ENCODE measurements at regions not wholly inside any gene's neighbourhood (a gene's known extent, or its start where the extent isn't known, plus 50 kb on each side); places are given as distances from the start of the nearest gene placed in this dataset.

DNA sequence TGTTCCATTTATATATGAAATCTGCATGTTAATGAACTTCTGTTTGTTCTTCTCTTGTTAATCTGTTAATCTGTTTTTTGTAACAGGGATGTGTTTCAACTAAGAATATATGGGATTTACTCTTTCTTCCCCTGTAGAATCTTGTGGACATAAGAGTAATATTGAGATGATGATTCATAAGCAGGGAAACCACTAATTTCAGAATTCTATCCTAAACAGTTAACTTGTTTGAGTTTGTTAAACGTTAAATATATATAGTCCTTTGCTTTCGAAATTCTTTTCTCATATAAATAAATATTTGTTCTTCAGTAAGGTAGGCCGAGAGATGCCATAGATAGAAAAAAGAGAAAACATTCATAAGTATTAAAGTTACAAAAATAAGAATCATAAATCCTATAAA, 1052.2 kb upstream of the SPRY2 start:
- TF ChIP-seq, protein P1, sequence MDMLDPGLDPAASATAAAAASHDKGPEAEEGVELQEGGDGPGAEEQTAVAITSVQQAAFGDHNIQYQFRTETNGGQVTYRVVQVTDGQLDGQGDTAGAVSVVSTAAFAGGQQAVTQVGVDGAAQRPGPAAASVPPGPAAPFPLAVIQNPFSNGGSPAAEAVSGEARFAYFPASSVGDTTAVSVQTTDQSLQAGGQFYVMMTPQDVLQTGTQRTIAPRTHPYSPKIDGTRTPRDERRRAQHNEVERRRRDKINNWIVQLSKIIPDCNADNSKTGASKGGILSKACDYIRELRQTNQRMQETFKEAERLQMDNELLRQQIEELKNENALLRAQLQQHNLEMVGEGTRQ (IDR thresholded peaks at IDR 0.05) = no peak
- no peak for TF ChIP-seq RARB (CRISPR knock-in tag; IDR thresholded peaks at IDR 0.05)
- no peak for TF ChIP-seq FOSB (CRISPR knock-in tag; IDR thresholded peaks at IDR 0.05)
- TF ChIP-seq NR3C1 (IDR thresholded peaks at IDR 0.05) = no peak
- TF ChIP-seq SMC3 (IDR thresholded peaks at IDR 0.05) = no peak
- TF ChIP-seq HDAC2 (IDR thresholded peaks at IDR 0.05) = no peak
- TF ChIP-seq, protein P2, sequence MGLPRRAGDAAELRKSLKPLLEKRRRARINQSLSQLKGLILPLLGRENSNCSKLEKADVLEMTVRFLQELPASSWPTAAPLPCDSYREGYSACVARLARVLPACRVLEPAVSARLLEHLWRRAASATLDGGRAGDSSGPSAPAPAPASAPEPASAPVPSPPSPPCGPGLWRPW (IDR thresholded peaks at IDR 0.05) = no peak
- no peak for TF ChIP-seq NFE2L2 (conservative IDR thresholded peaks at IDR 0.05; ENCODE audit: low read length)
- TF ChIP-seq HOXA7 (CRISPR knock-in tag; IDR thresholded peaks at IDR 0.05) = no peak
- TF ChIP-seq FOXS1 (CRISPR knock-in tag; IDR thresholded peaks at IDR 0.05) = no peak
- no peak for TF ChIP-seq POLR2AphosphoS2 (conservative IDR thresholded peaks at IDR 0.05; ENCODE audit: low read length)
- no peak for TF ChIP-seq POLR2A (IDR thresholded peaks at IDR 0.05; ENCODE audit: low read length)
- TF ChIP-seq EP300 (IDR thresholded peaks at IDR 0.05) = no peak
- no peak for TF ChIP-seq ZFP36 (IDR thresholded peaks at IDR 0.05; ENCODE audit: borderline replicate concordance, partially characterized antibody)
- no peak for TF ChIP-seq BHLHE40 (IDR thresholded peaks at IDR 0.05; ENCODE audit: low read depth, low read length)
- TF ChIP-seq CHD4 (IDR thresholded peaks at IDR 0.05; ENCODE audit: borderline replicate concordance) = no peak
- TF ChIP-seq ESRRA (IDR thresholded peaks at IDR 0.05; ENCODE audit: borderline replicate concordance, low read length) = no peak
- FAIRE-seq (no peak), DNase-seq (ENCODE audit: low read depth in 1 of 2, low spot score in 1 of 2) (no peak), ATAC-seq (no peak)
- Histone ChIP-seq H3K4me2 (no peak overlapping the region), H3K4me3 (no peak overlapping the region), H3K4me1 (no peaks in the 10 kb centered on the region), H3K9me3 (no peaks in the 10 kb centered on the region), H3K27ac (no peak overlapping the region)
- POLR2A ChIA-PET = no interaction called here
- WGBS (ENCODE audit: missing lambda C conversion rate) = 6% methylated on average over 3 of the region's 3 CpGs
- CTCF ChIA-PET = no interaction called here

DNA sequence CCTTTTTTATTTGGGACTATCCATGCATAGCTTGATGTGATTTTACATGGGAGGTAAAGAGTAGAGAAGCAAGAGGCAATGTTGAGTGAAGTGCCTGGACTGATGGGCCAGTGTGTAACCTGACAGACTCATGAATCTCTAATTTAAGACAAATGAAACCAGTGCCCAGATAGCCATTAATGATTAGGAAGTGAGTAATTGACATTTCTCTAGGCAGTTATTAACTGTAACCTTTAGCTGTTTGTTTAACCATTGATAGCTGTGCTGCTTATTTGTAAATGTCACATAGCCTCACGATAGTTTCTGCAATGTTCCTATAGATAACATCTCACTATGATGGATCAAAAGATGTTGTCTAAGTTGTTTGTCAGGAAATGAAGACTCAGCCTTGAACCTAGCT, 1047.5 kb upstream of the SPRY2 start:
- DNase-seq (ENCODE audit: low read depth in 1 of 2, low spot score in 1 of 2) (no peak), FAIRE-seq (no peak), ATAC-seq (no peak)
- Histone ChIP-seq H3K4me2 (no peak overlapping the region), H3K4me1 (no peaks in the 10 kb centered on the region), H3K27ac (no peak overlapping the region), H3K9me3 (no peaks in the 10 kb centered on the region), H3K4me3 (no peak overlapping the region)
- no peak for TF ChIP-seq SMC3 (IDR thresholded peaks at IDR 0.05)
- CTCF ChIA-PET = no interaction called here
- POLR2A ChIA-PET = no interaction called here
- 15% methylated on average over 1 of the region's 1 CpG for WGBS (ENCODE audit: missing lambda C conversion rate)

DNA sequence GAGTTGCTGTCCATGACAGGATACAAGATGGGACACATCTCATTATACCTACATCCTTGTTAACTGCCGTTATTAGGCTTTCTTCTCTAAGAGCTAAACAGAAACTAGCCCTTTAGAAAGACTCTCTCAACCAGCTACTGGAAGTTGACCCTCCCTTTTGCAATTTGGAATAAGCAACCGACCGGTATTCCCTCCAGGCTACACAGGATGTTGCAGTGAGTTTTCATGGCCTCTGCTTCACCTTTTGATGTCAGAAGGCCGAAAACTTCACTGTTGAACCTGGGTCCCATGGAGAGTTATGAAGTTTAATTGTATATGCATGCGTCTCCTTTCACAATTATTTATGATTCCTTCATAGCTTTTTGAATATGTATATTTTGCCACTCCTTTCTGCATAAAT, 1042.5 kb upstream of the SPRY2 start:
- FAIRE-seq (no peak), DNase-seq (ENCODE audit: low read depth in 1 of 2, low spot score in 1 of 2) (no peak), ATAC-seq (no peak)
- no peak overlapping the region for H3K4me2 ChIP-seq
- ChIA-PET POLR2A (no interaction called here), CTCF (no interaction called here)
- no peaks in the 10 kb centered on the region for H3K4me1 ChIP-seq
- no peak for TF ChIP-seq ESRRA (IDR thresholded peaks at IDR 0.05; ENCODE audit: borderline replicate concordance, low read length)
- TF ChIP-seq, protein P3, sequence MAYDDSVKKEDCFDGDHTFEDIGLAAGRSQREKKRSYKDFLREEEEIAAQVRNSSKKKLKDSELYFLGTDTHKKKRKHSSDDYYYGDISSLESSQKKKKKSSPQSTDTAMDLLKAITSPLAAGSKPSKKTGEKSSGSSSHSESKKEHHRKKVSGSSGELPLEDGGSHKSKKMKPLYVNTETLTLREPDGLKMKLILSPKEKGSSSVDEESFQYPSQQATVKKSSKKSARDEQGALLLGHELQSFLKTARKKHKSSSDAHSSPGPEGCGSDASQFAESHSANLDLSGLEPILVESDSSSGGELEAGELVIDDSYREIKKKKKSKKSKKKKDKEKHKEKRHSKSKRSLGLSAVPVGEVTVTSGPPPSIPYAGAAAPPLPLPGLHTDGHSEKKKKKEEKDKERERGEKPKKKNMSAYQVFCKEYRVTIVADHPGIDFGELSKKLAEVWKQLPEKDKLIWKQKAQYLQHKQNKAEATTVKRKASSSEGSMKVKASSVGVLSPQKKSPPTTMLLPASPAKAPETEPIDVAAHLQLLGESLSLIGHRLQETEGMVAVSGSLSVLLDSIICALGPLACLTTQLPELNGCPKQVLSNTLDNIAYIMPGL (CRISPR knock-in tag; IDR thresholded peaks at IDR 0.05; ENCODE audit: borderline replicate concordance) = no peak
- TF ChIP-seq CHD4 (IDR thresholded peaks at IDR 0.05; ENCODE audit: borderline replicate concordance) = no peak
- TF ChIP-seq RARB (CRISPR knock-in tag; IDR thresholded peaks at IDR 0.05) = no peak
- TF ChIP-seq, protein P1 (IDR thresholded peaks at IDR 0.05) = no peak
- TF ChIP-seq, protein P4, sequence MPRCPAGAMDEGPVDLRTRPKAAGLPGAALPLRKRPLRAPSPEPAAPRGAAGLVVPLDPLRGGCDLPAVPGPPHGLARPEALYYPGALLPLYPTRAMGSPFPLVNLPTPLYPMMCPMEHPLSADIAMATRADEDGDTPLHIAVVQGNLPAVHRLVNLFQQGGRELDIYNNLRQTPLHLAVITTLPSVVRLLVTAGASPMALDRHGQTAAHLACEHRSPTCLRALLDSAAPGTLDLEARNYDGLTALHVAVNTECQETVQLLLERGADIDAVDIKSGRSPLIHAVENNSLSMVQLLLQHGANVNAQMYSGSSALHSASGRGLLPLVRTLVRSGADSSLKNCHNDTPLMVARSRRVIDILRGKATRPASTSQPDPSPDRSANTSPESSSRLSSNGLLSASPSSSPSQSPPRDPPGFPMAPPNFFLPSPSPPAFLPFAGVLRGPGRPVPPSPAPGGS (IDR thresholded peaks at IDR 0.05) = no peak
- no peak for TF ChIP-seq BHLHE40 (IDR thresholded peaks at IDR 0.05; ENCODE audit: low read depth, low read length)
- no peak for TF ChIP-seq CEBPB (IDR thresholded peaks at IDR 0.05)
- TF ChIP-seq, protein P5, sequence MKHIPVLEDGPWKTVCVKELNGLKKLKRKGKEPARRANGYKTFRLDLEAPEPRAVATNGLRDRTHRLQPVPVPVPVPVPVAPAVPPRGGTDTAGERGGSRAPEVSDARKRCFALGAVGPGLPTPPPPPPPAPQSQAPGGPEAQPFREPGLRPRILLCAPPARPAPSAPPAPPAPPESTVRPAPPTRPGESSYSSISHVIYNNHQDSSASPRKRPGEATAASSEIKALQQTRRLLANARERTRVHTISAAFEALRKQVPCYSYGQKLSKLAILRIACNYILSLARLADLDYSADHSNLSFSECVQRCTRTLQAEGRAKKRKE (CRISPR knock-in tag; IDR thresholded peaks at IDR 0.05; ENCODE audit: low read depth) = no peak
- no peak for TF ChIP-seq FOXS1 (CRISPR knock-in tag; IDR thresholded peaks at IDR 0.05)
- no peak for TF ChIP-seq KDM1A (IDR thresholded peaks at IDR 0.05; ENCODE audit: low read depth)
- no peak for TF ChIP-seq KDM5A (IDR thresholded peaks at IDR 0.05)
- TF ChIP-seq, protein P6, sequence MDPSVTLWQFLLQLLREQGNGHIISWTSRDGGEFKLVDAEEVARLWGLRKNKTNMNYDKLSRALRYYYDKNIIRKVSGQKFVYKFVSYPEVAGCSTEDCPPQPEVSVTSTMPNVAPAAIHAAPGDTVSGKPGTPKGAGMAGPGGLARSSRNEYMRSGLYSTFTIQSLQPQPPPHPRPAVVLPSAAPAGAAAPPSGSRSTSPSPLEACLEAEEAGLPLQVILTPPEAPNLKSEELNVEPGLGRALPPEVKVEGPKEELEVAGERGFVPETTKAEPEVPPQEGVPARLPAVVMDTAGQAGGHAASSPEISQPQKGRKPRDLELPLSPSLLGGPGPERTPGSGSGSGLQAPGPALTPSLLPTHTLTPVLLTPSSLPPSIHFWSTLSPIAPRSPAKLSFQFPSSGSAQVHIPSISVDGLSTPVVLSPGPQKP (IDR thresholded peaks at IDR 0.05; ENCODE audit: low read depth, low read length) = no peak
- TF ChIP-seq PHF8 (IDR thresholded peaks at IDR 0.05; ENCODE audit: borderline replicate concordance, low read depth) = no peak
- no peak for TF ChIP-seq CBX8 (IDR thresholded peaks at IDR 0.05)
- TF ChIP-seq, protein P7, sequence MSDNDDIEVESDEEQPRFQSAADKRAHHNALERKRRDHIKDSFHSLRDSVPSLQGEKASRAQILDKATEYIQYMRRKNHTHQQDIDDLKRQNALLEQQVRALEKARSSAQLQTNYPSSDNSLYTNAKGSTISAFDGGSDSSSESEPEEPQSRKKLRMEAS (IDR thresholded peaks at IDR 0.05) = no peak
- no peak for TF ChIP-seq FOSB (CRISPR knock-in tag; IDR thresholded peaks at IDR 0.05)
- 53% methylated on average over 5 of the region's 5 CpGs for WGBS (ENCODE audit: missing lambda C conversion rate)
- no peaks in the 10 kb centered on the region for H3K9me3 ChIP-seq
- no peak overlapping the region for H3K27ac ChIP-seq
- H3K4me3 ChIP-seq = no peak overlapping the region

All from A549 (cell line).